Neutrophil (primary cell): ENCODE measurements at regions not wholly inside any gene's neighbourhood (a gene's known extent, or its start where the extent isn't known, plus 50 kb on each side); places are given as distances from the start of the nearest gene placed in this dataset.

ENCODE experiments used
- H3K27ac ChIP-seq: fragments of 200-600 bp; sonication (generic); 2 replicates; pipeline ENCODE4 v1.5.1; 2016; ENCODE audit warnings: mild to moderate bottlenecking, moderate library complexity
- H3K27me3 ChIP-seq: fragments of 200-600 bp; sonication (generic); 2 replicates; pipeline ENCODE4 v1.6.0; 2016; ENCODE audit warnings: mild to moderate bottlenecking
- H3K36me3 ChIP-seq: fragments of 200-600 bp; sonication (generic); 2 replicates; pipeline ENCODE4 v1.5.1; 2017
- H3K4me1 ChIP-seq, 2 experiments: fragments of 200-600 bp in 1 of 2; sonication (generic) in 1 of 2; 1 replicate in 1 of 2; 2 replicates in 1 of 2; pipeline versions ENCODE4 v1.5.1 to v1.6.1; 2013 to 2016; ENCODE audit warnings: low read depth in 1 of 2, low read length in 1 of 2, mild to moderate bottlenecking in 1 of 2, moderate library complexity in 1 of 2; ENCODE audit not compliant: control insufficient read depth in 1 of 2, insufficient read depth in 1 of 2
- H3K4me3 ChIP-seq, 2 experiments: fragments of 200-600 bp in 1 of 2; sonication (generic) in 1 of 2; 1 replicate in 1 of 2; 2 replicates in 1 of 2; pipeline ENCODE4 v1.5.1; 2013 to 2016; ENCODE audit warnings: low read depth in 1 of 2, low read length in 1 of 2, mild to moderate bottlenecking in 1 of 2, moderate library complexity in 1 of 2
- H3K9me3 ChIP-seq: fragments of 200-600 bp; sonication (generic); 2 replicates; pipeline ENCODE4 v1.5.1; 2016
- TF ChIP-seq, protein P1 (sequence below): fragments of 200-600 bp; sonication (generic); IDR thresholded peaks from 2 replicates; pipeline ENCODE4 v1.5.1; 2016; ENCODE audit warnings: antibody characterized with exemption

DNA sequence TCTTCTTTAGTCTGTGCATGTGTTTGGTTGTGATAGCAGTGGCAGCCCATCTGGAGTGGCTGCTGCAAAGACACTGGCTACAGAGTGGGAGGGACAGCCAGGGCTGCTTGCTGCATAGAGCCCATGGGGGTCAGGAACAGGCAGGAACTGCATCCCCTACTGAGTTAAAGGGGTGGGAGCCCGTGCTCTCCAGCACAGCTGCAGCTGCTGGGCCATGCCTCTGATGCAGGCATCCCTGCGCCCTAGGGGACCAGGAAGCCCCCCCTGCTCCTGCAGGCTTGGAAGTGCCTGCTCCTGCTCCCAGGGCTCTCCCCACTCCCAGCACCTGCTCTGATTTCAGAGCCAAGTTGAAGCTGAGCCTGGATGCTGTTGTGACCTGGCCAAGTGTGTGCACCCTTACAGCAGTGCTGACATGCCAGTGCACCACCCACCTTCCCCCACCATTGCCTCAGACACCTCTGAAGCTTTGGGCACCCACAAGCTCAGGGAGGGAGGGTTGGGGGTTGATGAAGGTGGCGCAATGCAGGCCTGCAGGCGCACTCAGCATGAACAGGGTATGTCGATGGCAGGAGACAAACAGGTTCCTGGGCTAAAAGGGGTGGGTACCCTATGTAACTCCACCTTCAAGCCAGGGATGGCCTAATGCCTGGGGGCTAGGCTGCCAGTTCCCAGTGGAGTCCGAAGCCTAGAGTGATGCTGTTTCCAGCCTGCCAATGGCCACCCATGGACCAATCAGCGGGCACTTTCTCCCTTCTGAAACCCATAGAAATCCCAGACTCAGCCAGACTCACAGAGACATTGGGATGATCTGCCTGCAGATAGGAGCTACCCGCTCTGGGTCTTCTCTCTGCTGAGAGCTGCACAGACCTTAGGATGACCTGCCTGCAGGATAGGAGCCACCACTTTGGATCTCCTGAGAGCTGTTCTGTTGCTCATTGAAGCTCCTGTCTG, 919.9 kb upstream of the MIR17HG start:
- Histone ChIP-seq H3K27me3 (no peaks in the 10 kb centered on the region), H3K4me3 (no peak overlapping the region), H3K9me3 (no peaks in the 10 kb centered on the region), H3K36me3 (no peaks in the 10 kb centered on the region), H3K27ac (no peak overlapping the region), H3K4me1 (no peaks in the 10 kb centered on the region)
- TF ChIP-seq, protein P1, sequence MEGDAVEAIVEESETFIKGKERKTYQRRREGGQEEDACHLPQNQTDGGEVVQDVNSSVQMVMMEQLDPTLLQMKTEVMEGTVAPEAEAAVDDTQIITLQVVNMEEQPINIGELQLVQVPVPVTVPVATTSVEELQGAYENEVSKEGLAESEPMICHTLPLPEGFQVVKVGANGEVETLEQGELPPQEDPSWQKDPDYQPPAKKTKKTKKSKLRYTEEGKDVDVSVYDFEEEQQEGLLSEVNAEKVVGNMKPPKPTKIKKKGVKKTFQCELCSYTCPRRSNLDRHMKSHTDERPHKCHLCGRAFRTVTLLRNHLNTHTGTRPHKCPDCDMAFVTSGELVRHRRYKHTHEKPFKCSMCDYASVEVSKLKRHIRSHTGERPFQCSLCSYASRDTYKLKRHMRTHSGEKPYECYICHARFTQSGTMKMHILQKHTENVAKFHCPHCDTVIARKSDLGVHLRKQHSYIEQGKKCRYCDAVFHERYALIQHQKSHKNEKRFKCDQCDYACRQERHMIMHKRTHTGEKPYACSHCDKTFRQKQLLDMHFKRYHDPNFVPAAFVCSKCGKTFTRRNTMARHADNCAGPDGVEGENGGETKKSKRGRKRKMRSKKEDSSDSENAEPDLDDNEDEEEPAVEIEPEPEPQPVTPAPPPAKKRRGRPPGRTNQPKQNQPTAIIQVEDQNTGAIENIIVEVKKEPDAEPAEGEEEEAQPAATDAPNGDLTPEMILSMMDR = no peak

DNA sequence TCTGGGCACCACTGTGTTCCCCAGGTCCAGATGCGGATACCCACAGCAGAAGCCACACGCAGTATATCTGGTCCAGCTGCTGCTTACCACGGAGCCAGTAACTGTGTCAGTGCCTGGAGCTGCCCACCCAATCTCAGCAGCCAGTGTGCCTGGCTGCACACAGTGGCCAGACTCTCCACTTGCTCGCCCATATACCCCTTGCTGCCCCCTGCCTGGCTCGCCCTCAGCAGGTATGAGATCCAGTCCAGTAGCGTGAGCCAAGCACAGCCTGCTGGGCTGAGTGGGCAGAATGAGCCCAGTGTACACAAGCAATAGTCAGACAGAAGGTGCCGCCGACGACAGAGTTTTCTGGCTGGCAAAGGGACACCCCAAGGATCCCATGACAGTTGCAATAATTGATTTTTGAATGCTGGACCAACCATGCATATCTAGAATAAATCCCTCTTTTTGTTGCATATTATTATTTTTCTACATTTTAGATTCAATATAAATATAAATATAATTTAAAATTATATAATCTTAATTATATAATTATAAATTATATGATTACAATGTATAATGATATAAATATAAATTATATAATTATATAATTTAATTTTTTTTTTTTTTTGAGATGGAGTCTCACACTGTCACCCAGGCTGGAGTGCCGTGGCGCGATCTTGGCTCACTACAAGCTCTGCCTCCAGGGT, 918.8 kb upstream of the MIR17HG start:
- no peaks in the 10 kb centered on the region for H3K9me3 ChIP-seq
- TF ChIP-seq, protein P1 = no peak
- no peaks in the 10 kb centered on the region for H3K27me3 ChIP-seq
- H3K4me3 ChIP-seq = no peak overlapping the region
- no peak overlapping the region for H3K27ac ChIP-seq
- H3K36me3 ChIP-seq = no peaks in the 10 kb centered on the region
- H3K4me1 ChIP-seq = no peaks in the 10 kb centered on the region

DNA sequence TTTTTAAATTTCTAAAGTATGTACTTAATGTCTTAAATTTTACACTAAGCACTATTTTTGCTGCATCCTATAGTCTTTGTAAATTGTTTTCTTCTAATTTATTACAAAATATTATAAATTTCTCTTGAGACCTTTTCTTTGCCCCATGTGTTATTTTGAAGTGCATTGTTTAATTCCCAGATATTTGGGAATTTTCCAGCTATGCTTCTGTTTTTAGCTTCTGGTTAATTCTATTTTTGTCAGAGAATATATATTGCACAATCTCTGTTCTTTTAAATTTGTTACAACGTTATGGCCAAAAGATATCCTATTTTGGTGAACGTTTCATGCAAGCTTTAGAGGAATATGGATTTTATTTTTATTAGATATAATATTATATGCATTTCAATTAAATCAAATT, 917.4 kb upstream of the MIR17HG start:
- Histone ChIP-seq H3K27me3 (no peaks in the 10 kb centered on the region), H3K4me1 (no peaks in the 10 kb centered on the region), H3K27ac (no peak overlapping the region), H3K9me3 (no peaks in the 10 kb centered on the region), H3K4me3 (no peak overlapping the region), H3K36me3 (no peaks in the 10 kb centered on the region)
- TF ChIP-seq, protein P1 = no peak

DNA sequence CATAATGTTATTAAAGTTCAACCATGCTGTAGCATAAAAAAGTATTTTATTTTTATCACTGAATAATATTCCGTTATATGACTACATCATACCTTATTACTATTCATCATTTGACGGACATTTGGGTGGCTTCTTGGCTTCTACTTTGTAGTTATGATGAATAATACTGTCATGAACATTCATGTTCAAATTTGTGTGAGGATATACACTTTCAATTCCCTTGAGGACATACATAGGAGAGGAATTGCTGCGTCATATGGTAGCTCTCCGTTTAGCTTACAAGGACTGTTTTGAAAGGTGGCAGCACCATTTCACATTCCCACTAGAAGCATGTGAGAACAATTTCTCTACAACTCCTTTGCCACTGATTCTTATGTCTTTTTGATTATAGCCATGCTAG, 910.8 kb upstream of the MIR17HG start:
- Histone ChIP-seq H3K4me3 (no peak overlapping the region), H3K36me3 (no peaks in the 10 kb centered on the region), H3K27me3 (no peaks in the 10 kb centered on the region), H3K27ac (no peak overlapping the region), H3K4me1 (no peaks in the 10 kb centered on the region), H3K9me3 (no peaks in the 10 kb centered on the region)
- TF ChIP-seq, protein P1 = no peak

DNA sequence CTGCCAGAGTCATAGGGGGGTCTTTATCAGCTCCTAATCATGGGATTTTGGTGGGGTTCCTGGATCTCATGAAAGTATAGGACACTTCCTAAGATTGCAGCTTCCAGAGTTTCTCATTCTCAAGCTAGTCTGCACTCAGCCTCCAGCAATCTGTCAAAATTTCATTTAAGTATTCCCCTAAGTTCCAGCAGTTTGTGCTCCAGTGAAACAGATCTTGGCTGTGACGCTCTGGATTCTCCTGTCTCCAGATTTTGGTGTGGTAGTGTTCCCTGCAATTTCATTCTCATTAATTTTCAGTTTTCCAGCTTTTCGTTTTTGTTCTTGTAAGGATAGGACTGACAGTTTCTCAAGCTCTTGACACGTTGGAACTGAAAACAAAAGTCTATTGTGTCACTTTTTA, 908.9 kb upstream of the MIR17HG start:
- Histone ChIP-seq H3K9me3 (no peaks in the 10 kb centered on the region), H3K36me3 (no peaks in the 10 kb centered on the region), H3K27me3 (no peaks in the 10 kb centered on the region), H3K4me3 (no peak overlapping the region), H3K27ac (no peak overlapping the region), H3K4me1 (no peaks in the 10 kb centered on the region)
- TF ChIP-seq, protein P1 = no peak
